Hepatocyte (in vitro differentiated cells): ENCODE measurements at regions not wholly inside any gene's neighbourhood (a gene's known extent, or its start where the extent isn't known, plus 50 kb on each side); places are given as distances from the start of the nearest gene placed in this dataset.

Experiments used
- EZH2 ChIP-seq: fragments of 200-600 bp; sonication (generic); IDR thresholded peaks from 2 replicates; pipeline ENCODE4 v1.6.1; 2016; ENCODE audit warnings: antibody characterized with exemption, mild to moderate bottlenecking, borderline replicate concordance
- EZH2phosphoT487 ChIP-seq: fragments of 200-600 bp; sonication (generic); IDR thresholded peaks from one replicate; pipeline ENCODE4 v1.6.1; 2018; ENCODE audit warnings: antibody characterized with exemption, mild to moderate bottlenecking, low read depth, moderate library complexity; ENCODE audit not compliant: unreplicated experiment, severe bottlenecking
- TF ChIP-seq, protein P1 (sequence below): fragments of 200-600 bp; sonication (generic); IDR thresholded peaks from 2 replicates; pipeline ENCODE4 v1.5.1; 2016; ENCODE audit warnings: antibody characterized with exemption, mild to moderate bottlenecking; ENCODE audit not compliant: poor library complexity

DNA sequence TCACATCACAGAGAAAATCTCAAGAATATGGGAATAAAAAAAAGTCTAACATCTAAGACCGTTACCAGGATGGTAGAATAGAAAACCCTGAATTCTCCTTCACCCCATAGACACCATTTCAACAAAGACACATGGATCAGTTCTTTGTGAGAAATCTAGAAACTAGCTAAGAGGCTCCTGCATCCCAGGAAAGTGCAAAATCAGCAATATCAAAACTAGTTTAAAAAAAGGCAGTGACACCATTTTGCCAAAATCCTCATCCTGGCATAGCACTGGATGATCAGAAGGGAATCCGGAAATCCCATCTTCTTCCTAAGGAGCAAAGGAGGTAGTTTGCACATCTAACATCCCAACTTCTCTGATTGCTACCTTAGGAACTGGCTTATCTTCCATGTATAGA, 88.9 kb upstream of the MAGEE2 start:
- TF ChIP-seq, protein P1, sequence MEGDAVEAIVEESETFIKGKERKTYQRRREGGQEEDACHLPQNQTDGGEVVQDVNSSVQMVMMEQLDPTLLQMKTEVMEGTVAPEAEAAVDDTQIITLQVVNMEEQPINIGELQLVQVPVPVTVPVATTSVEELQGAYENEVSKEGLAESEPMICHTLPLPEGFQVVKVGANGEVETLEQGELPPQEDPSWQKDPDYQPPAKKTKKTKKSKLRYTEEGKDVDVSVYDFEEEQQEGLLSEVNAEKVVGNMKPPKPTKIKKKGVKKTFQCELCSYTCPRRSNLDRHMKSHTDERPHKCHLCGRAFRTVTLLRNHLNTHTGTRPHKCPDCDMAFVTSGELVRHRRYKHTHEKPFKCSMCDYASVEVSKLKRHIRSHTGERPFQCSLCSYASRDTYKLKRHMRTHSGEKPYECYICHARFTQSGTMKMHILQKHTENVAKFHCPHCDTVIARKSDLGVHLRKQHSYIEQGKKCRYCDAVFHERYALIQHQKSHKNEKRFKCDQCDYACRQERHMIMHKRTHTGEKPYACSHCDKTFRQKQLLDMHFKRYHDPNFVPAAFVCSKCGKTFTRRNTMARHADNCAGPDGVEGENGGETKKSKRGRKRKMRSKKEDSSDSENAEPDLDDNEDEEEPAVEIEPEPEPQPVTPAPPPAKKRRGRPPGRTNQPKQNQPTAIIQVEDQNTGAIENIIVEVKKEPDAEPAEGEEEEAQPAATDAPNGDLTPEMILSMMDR, result no peak
- TF ChIP-seq EZH2phosphoT487 (no peak), EZH2 (no peak)
